ENCODE measurements at regions not wholly inside any gene's neighbourhood (a gene's known extent, or its start where the extent isn't known, plus 50 kb on each side); places are given as distances from the start of the nearest gene placed in this dataset.

DNA sequence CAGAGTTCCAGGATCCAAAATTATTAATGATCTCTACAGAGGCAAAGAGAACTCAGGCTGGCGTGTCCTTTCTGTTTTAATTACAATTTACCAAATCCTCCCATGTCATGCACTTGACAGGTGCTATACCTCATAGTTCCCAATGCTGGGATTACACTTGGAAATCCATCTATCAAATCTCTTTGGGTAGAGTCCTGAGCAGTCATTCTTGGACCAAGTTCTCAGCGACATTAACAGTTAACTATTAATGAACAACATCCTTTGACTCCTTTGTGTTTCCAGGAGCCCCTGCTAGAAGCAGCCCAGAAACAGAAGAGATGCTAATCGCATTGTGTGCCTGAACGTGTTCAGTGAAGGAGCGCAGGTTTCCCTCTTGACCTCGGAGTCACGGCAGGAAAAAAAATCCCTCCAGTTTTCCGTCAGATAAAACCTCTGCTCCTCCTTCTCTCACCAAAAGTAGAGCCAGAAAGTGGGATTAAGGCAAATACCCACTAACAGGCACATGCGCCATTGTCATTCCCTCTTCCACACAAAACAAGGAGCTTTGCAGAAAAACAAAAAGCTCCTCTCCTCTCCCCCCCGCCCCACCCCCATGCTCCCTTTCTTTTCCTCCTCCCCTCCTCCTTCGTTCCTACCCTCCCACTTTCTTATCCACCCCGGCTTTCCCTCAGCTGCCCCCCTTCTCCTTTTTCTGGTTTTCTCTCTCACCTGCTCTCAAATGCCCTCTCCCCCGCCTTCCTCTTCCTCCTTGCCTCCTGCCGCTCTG is 224.7 kb downstream of the ZIC5 start:
- no CpG with 5 or more reads among the region's 14 CpGs for WGBS (ENCODE audit: insufficient coverage, insufficient read length)
- Histone ChIP-seq H3K4me1 (ENCODE audit: control insufficient read depth, insufficient read depth, low read length) (peaks cover 6% of the 10 kb centered on the region; the same call in 1 of the 2 replicates), H3K27me3 (ENCODE audit: control insufficient read depth, insufficient read depth, low read length) (no peaks in the 10 kb centered on the region), H3K36me3 (ENCODE audit: control insufficient read depth, insufficient read depth, low read length) (no peaks in the 10 kb centered on the region), H3K27ac (ENCODE audit: low read length) (peak overlapping the region; percentile 4), H3K4me3 (ENCODE audit: low read length) (no peak overlapping the region), H3K9me3 (ENCODE audit: control insufficient read depth, insufficient read depth, low read length) (no peaks in the 10 kb centered on the region)
- DNase-seq (ENCODE audit: low read depth, low spot score), result peak; percentile 31

DNA sequence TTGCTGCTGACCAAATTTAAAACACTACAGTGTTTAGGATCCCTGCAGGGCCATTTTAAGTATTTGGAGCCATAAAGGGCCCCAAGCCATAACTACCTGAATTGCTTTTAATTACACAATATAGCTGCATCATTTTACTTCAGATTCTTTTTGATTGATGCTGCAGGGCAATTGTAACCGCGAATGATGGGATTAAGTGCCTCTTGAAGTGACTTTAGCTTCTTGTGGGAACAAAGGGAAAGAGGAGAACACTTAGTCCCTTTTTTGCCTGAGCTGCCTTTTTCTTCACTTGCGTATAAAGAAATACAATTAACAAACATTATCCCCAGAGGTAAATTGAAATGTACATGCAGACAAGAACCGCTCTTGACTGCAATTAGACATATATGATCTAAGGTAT is 228.5 kb downstream of the ZIC5 start:
- Histone ChIP-seq H3K4me3 (ENCODE audit: low read length) (no peak overlapping the region), H3K36me3 (ENCODE audit: control insufficient read depth, insufficient read depth, low read length) (no peaks in the 10 kb centered on the region), H3K27me3 (ENCODE audit: control insufficient read depth, insufficient read depth, low read length) (no peaks in the 10 kb centered on the region), H3K9me3 (ENCODE audit: control insufficient read depth, insufficient read depth, low read length) (no peaks in the 10 kb centered on the region), H3K27ac (ENCODE audit: low read length) (no peak overlapping the region), H3K4me1 (ENCODE audit: control insufficient read depth, insufficient read depth, low read length) (peaks cover 6% of the 10 kb centered on the region; the same call in 1 of the 2 replicates)
- no CpG with 5 or more reads among the region's 4 CpGs for WGBS (ENCODE audit: insufficient coverage, insufficient read length)
- DNase-seq (ENCODE audit: low read depth, low spot score), result no peak

DNA sequence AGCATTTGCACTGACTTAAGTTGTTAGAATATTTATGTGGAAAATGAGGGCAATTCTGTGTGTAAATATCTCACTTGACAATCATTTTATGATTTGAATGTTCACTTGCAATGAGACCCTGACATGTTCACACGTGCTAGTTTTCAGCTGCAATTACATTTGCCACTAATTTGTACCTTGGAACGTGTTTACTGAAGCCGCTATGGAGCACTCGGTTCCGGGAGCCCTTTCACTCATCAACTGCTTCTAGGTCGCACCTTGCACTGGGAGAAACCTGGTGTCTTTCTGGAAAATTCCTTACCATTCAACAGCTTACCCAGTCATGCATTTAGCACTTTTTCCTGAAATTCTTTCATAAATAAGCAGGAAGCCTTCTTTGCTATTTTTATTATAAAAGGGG is 229.6 kb downstream of the ZIC5 start:
- H3K27me3 ChIP-seq (ENCODE audit: control insufficient read depth, insufficient read depth, low read length), result no peaks in the 10 kb centered on the region
- peaks cover 4% of the 10 kb centered on the region; the same call in 1 of the 2 replicates for H3K4me1 ChIP-seq (ENCODE audit: control insufficient read depth, insufficient read depth, low read length)
- H3K9me3 ChIP-seq (ENCODE audit: control insufficient read depth, insufficient read depth, low read length), result no peaks in the 10 kb centered on the region
- no CpG with 5 or more reads among the region's 6 CpGs for WGBS (ENCODE audit: insufficient coverage, insufficient read length)
- no peak overlapping the region for H3K27ac ChIP-seq (ENCODE audit: low read length)
- DNase-seq (ENCODE audit: low read depth, low spot score), result no peak
- H3K4me3 ChIP-seq (ENCODE audit: low read length), result no peak overlapping the region
- H3K36me3 ChIP-seq (ENCODE audit: control insufficient read depth, insufficient read depth, low read length), result no peaks in the 10 kb centered on the region

DNA sequence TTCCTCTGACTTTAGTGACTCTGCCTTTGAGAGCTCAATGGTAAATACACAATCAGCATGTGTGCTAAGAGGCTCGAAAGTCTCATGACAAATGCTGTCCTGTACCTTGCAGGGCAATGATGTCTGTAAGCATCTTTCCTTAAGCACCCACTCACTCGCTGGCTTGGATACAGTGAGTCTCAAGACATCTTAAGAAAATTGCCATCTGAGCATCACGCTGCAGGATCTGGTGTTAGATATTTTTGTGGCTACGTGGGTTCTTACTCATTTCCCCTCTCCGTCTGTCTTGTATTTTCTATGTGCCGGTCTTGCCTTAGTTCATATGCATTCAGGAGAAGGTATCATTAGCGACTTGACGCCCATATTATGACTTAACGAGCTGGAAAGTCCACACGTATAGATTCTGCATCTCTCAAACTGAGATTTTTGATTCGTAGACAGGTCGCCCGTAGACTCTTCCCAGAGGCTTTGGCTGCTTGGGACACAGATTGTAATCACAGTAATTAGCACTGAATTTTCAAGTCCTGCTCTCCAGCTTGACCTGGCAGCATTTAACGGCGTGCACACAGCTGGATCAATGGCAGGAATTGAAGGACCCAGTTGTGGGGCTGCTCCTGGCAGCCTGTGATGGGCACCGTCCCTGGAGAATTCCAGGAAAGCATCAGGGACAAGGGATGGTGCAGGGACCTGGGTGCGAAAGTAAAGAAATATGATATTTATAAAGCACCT is 231.2 kb downstream of the ZIC5 start:
- no CpG with 5 or more reads among the region's 17 CpGs for WGBS (ENCODE audit: insufficient coverage, insufficient read length)
- Histone ChIP-seq H3K27me3 (ENCODE audit: control insufficient read depth, insufficient read depth, low read length) (no peaks in the 10 kb centered on the region), H3K36me3 (ENCODE audit: control insufficient read depth, insufficient read depth, low read length) (no peaks in the 10 kb centered on the region), H3K9me3 (ENCODE audit: control insufficient read depth, insufficient read depth, low read length) (no peaks in the 10 kb centered on the region), H3K4me1 (ENCODE audit: control insufficient read depth, insufficient read depth, low read length) (peaks cover 5% of the 10 kb centered on the region; the same call in 1 of the 2 replicates), H3K4me3 (ENCODE audit: low read length) (no peak overlapping the region), H3K27ac (ENCODE audit: low read length) (no peak overlapping the region)
- DNase-seq (ENCODE audit: low read depth, low spot score), result no peak

DNA sequence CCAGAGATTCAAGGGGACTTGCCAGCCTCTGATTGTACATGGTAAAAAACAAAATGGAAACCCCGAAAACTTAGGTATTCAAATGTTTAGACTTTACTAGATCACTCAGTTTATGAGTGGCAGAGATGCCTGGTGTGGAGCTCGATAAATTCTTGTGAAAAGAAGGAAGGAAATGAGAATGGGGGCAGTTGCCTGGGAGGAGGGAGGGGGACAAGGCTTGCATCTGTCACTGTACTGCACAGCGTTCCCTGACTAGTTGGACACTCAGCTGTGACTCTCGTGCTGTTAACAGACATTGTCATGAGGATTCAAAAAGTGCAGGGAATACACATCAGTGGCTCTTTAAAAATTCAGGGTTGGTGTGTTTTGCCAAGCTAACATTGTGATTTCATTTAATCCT is 232.9 kb downstream of the ZIC5 start:
- DNase-seq (ENCODE audit: low read depth, low spot score), result no peak
- Histone ChIP-seq H3K9me3 (ENCODE audit: control insufficient read depth, insufficient read depth, low read length) (no peaks in the 10 kb centered on the region), H3K36me3 (ENCODE audit: control insufficient read depth, insufficient read depth, low read length) (no peaks in the 10 kb centered on the region), H3K27ac (ENCODE audit: low read length) (no peak overlapping the region), H3K4me1 (ENCODE audit: control insufficient read depth, insufficient read depth, low read length) (peaks cover 2% of the 10 kb centered on the region), H3K4me3 (ENCODE audit: low read length) (no peak overlapping the region), H3K27me3 (ENCODE audit: control insufficient read depth, insufficient read depth, low read length) (no peaks in the 10 kb centered on the region)
- no CpG with 5 or more reads among the region's 4 CpGs for WGBS (ENCODE audit: insufficient coverage, insufficient read length)

DNA sequence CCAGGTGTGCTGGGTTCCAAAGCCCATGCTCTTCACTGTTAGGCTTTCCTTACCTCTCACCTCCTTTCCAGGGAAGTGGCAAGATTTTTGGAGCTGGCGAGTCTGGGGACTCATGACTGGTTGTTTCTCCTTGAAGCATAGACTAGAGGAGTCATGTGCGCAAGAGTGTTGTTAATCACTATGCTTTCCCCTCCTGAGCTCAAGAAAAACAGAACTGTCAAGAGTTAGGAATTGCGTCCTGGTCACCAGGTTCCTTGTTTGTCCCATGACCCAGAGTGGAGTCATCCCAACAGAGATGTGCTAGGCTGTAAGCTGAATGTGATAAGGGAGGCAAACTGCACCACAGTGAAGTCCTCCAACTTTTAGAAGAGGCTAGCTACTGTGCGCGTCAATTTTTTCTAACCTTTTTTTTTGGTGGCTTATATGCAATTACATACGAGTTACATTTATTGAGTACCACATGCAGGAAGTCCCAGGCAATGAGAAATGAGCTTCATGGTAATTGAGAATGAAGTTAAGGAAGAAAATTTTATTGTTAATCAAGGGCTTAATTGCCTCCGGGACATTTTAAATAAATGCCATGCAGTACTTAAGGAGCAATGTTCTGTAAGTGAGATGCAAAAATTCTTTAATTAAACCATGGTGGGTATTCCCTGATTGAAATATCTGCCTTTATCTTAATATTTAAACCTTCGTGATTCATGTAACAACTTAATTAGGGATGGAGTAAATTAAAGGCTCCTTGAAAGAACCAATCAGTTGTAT is 233.9 kb downstream of the ZIC5 start:
- no peak for DNase-seq (ENCODE audit: low read depth, low spot score)
- no peaks in the 10 kb centered on the region for H3K9me3 ChIP-seq (ENCODE audit: control insufficient read depth, insufficient read depth, low read length)
- H3K27me3 ChIP-seq (ENCODE audit: control insufficient read depth, insufficient read depth, low read length), result no peaks in the 10 kb centered on the region
- no peaks in the 10 kb centered on the region for H3K36me3 ChIP-seq (ENCODE audit: control insufficient read depth, insufficient read depth, low read length)
- H3K4me1 ChIP-seq (ENCODE audit: control insufficient read depth, insufficient read depth, low read length), result peaks cover 3% of the 10 kb centered on the region
- H3K27ac ChIP-seq (ENCODE audit: low read length), result no peak overlapping the region
- no CpG with 5 or more reads among the region's 8 CpGs for WGBS (ENCODE audit: insufficient coverage, insufficient read length)
- no peak overlapping the region for H3K4me3 ChIP-seq (ENCODE audit: low read length)

DNA sequence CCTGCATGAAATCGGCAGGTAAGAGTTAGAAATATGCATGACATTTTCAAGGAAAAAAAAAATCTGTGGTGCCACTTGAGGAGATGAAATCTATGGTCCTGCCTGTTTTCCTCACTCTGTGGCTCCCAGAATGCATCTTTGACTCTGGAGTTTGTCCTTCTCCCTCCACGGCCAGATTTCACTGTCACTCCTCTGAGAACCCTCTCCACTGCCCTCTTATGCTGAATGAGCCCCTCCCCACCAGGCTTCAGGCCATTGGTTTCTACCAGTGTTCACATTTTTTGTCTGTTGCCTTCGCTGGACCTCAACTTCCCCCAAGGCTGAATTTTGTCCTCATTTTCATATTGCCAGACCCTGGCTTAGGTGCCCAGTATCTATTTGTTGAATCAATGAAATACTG is 235.0 kb downstream of the ZIC5 start:
- Histone ChIP-seq H3K4me3 (ENCODE audit: low read length) (no peak overlapping the region), H3K4me1 (ENCODE audit: control insufficient read depth, insufficient read depth, low read length) (peaks cover 5% of the 10 kb centered on the region), H3K27me3 (ENCODE audit: control insufficient read depth, insufficient read depth, low read length) (no peaks in the 10 kb centered on the region), H3K9me3 (ENCODE audit: control insufficient read depth, insufficient read depth, low read length) (no peaks in the 10 kb centered on the region), H3K27ac (ENCODE audit: low read length) (no peak overlapping the region), H3K36me3 (ENCODE audit: control insufficient read depth, insufficient read depth, low read length) (no peaks in the 10 kb centered on the region)
- WGBS (ENCODE audit: insufficient coverage, insufficient read length), result no CpG with 5 or more reads among the region's 3 CpGs
- DNase-seq (ENCODE audit: low read depth, low spot score), result no peak

DNA sequence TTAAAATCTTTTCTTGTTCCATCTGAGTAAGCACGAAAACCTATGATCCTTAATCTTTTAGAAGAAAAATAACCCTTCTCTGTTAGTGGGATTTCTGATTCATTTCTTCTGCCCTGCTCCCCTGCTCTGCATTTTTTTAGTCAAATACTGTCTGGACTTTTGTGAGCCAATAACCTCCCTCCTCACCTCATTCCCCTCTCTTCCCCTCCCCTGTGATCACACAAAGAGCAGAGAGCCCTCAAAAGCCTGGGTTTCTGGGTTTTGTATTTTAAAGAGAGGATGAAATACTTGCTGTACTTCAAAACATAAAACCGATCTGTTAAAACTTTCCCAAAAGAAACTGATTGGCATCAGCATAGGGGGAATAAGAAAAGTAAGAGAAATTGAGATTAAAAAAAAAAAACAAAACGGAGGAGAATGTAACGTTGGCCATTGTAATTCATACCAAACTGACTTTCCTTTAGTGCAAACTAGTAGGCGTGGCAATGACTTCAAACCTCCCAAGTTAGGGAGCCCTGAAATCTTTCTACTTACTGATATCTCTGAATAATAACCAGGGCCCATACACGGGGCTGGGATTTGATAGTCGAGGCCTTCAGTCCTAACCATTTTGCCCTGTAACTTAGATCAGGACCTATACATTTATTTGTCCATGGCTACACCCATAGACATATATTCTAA is 232.9 kb downstream of the TM9SF2 start:
- H3K9me3 ChIP-seq (ENCODE audit: control insufficient read depth, insufficient read depth, low read length), result no peaks in the 10 kb centered on the region
- no peaks in the 10 kb centered on the region for H3K36me3 ChIP-seq (ENCODE audit: control insufficient read depth, insufficient read depth, low read length)
- H3K4me3 ChIP-seq (ENCODE audit: low read length), result no peak overlapping the region
- DNase-seq (ENCODE audit: low read depth, low spot score), result no peak
- H3K27ac ChIP-seq (ENCODE audit: low read length), result no peak overlapping the region
- no peaks in the 10 kb centered on the region for H3K27me3 ChIP-seq (ENCODE audit: control insufficient read depth, insufficient read depth, low read length)
- peaks cover 7% of the 10 kb centered on the region for H3K4me1 ChIP-seq (ENCODE audit: control insufficient read depth, insufficient read depth, low read length)
- no CpG with 5 or more reads among the region's 7 CpGs for WGBS (ENCODE audit: insufficient coverage, insufficient read length)

DNA sequence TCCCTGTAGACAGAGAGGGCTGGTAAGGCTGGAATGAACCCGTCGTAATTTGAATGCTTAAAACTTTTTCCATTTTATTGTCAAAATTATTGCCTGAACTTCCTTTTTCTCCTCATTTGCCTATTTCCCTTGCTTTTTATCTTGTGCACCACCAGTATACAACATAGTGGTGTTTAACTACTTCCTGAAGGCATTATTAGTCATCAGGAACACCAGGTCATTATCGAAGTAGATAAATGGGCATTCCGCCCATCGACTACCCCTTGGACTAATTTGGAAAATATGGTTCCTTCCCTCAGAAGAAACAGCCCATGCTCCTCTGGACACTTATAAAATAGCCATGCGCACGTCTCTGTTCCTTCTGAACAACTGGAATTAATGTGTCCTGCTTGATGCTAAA is 232.1 kb downstream of the TM9SF2 start:
- Histone ChIP-seq H3K4me1 (ENCODE audit: control insufficient read depth, insufficient read depth, low read length) (peaks cover 7% of the 10 kb centered on the region), H3K9me3 (ENCODE audit: control insufficient read depth, insufficient read depth, low read length) (no peaks in the 10 kb centered on the region), H3K27ac (ENCODE audit: low read length) (no peak overlapping the region), H3K36me3 (ENCODE audit: control insufficient read depth, insufficient read depth, low read length) (no peaks in the 10 kb centered on the region), H3K27me3 (ENCODE audit: control insufficient read depth, insufficient read depth, low read length) (no peaks in the 10 kb centered on the region), H3K4me3 (ENCODE audit: low read length) (no peak overlapping the region)
- no CpG with 5 or more reads among the region's 7 CpGs for WGBS (ENCODE audit: insufficient coverage, insufficient read length)
- no peak for DNase-seq (ENCODE audit: low read depth, low spot score)

DNA sequence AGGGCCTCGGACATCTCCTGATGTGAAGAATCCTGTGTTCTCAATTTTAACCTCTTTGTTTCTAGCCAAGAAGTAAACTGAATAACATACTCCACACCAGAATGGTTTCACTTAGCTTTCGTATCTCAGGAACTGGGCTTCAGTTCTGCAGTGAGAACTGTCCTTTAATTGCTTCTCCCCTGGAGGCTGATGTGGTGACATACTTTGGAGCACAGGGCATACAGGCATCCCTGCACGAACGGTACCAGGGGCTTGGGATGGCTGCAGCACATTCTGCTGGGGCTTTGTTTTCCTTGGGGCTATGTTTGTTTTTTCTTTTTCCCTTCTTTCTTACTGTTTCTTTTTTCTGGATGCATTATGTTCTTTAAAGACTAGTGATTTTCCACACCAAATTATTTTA is 230.5 kb downstream of the TM9SF2 start:
- Histone ChIP-seq H3K9me3 (ENCODE audit: control insufficient read depth, insufficient read depth, low read length) (no peaks in the 10 kb centered on the region), H3K4me3 (ENCODE audit: low read length) (no peak overlapping the region), H3K36me3 (ENCODE audit: control insufficient read depth, insufficient read depth, low read length) (no peaks in the 10 kb centered on the region), H3K4me1 (ENCODE audit: control insufficient read depth, insufficient read depth, low read length) (peaks cover 7% of the 10 kb centered on the region), H3K27ac (ENCODE audit: low read length) (no peak overlapping the region), H3K27me3 (ENCODE audit: control insufficient read depth, insufficient read depth, low read length) (no peaks in the 10 kb centered on the region)
- DNase-seq (ENCODE audit: low read depth, low spot score), result no peak
- no CpG with 5 or more reads among the region's 4 CpGs for WGBS (ENCODE audit: insufficient coverage, insufficient read length)
